ENCODE measurements at regions not wholly inside any gene's neighbourhood (a gene's known extent, or its start where the extent isn't known, plus 50 kb on each side); places are given as distances from the start of the nearest gene placed in this dataset.
"Not testable (repeated sequence)": the region's sequence is repeated elsewhere in the genome, so short reads cannot be mapped to it uniquely, and the experiment has no call there.

- Histone ChIP-seq H3K27me3 (no peaks in the 10 kb centered on the region), H3K36me3 (replicated peaks in 1 of 2) (no peaks in the 10 kb centered on the region), H3K4me1 (replicated peaks in 1 of 2) (no peaks in the 10 kb centered on the region), H3K27ac (no peak overlapping the region), H3K4me3 (no peak overlapping the region), H3K9me3 (replicated peaks in 1 of 3) (no peaks in the 10 kb centered on the region)
- TF ChIP-seq CTCF (IDR thresholded peaks at IDR 0.05): no peak
- TF ChIP-seq POLR2A (IDR thresholded peaks at IDR 0.05): no peak
- intact Hi-C loops (cut with DNase I): no loop called here
- WGBS, 4 donors: 55 to 81% (median 65%) methylated on average over 2 of the region's 2 CpGs
- DNase-seq: no peak
Observed at GRCh38 chr4:148914734-148915133, 472.5 kb upstream of the NR3C2 start.

GRCh38 chr4:148914301-148914700, 472.1 kb upstream of the NR3C2 start:
- Histone ChIP-seq H3K4me1 (replicated peaks in 1 of 2) (no peaks in the 10 kb centered on the region), H3K27me3 (no peaks in the 10 kb centered on the region), H3K27ac (no peak overlapping the region), H3K36me3 (replicated peaks in 1 of 2) (no peaks in the 10 kb centered on the region), H3K4me3 (no peak overlapping the region), H3K9me3 (replicated peaks in 1 of 3) (no peaks in the 10 kb centered on the region)
- no peak for TF ChIP-seq CTCF (IDR thresholded peaks at IDR 0.05)
- intact Hi-C loops (cut with DNase I): no loop called here
- no peak for DNase-seq
- WGBS, 4 donors: 83 to 89% (median 86%) methylated on average over 9 to 10 of the region's 10 CpGs

GRCh38 chr4:148903388-148903787, 461.2 kb upstream of the NR3C2 start:
- H3K36me3 ChIP-seq (replicated peaks in 1 of 2): no peaks in the 10 kb centered on the region
- H3K4me1 ChIP-seq (replicated peaks in 1 of 2): no peaks in the 10 kb centered on the region
- H3K27ac ChIP-seq: no peak overlapping the region
- DNase-seq: no peak
- intact Hi-C loops (cut with DNase I): no loop called here
- H3K4me3 ChIP-seq: no peak overlapping the region
- H3K27me3 ChIP-seq: no peaks in the 10 kb centered on the region
- no peaks in the 10 kb centered on the region for H3K9me3 ChIP-seq (replicated peaks in 1 of 3)
- no peak for TF ChIP-seq POLR2A (IDR thresholded peaks at IDR 0.05)

- no peak for DNase-seq
- Histone ChIP-seq H3K4me1 (replicated peaks in 1 of 2) (no peaks in the 10 kb centered on the region), H3K9me3 (replicated peaks in 1 of 3) (no peaks in the 10 kb centered on the region), H3K36me3 (replicated peaks in 1 of 2) (no peaks in the 10 kb centered on the region), H3K27me3 (no peaks in the 10 kb centered on the region), H3K27ac (no peak overlapping the region), H3K4me3 (no peak overlapping the region)
- 41 to 74% (median 57%) methylated on average over 3 of the region's 3 CpGs for WGBS, 4 donors
- intact Hi-C loops (cut with DNase I): no loop called here
- no peak for TF ChIP-seq CTCF (IDR thresholded peaks at IDR 0.05)
- TF ChIP-seq POLR2A (IDR thresholded peaks at IDR 0.05): no peak
Observed at GRCh38 chr4:148901075-148901705, 459.0 kb upstream of the NR3C2 start.

- H3K9me3 ChIP-seq (replicated peaks in 1 of 3); intact Hi-C loops (cut with DNase I): not testable (repeated sequence)
Observed at GRCh38 chr4:148898139-148898538, 455.9 kb upstream of the NR3C2 start.

More at GRCh38 chr4:148898139-148898538, 455.9 kb upstream of the NR3C2 start:
- not testable (repeated sequence) for H3K27ac ChIP-seq; H3K4me1 ChIP-seq (replicated peaks in 1 of 2); DNase-seq; H3K36me3 ChIP-seq (replicated peaks in 1 of 2); H3K27me3 ChIP-seq; H3K4me3 ChIP-seq
